ENCODE measurements at regions not wholly inside any gene's neighbourhood (a gene's known extent, or its start where the extent isn't known, plus 50 kb on each side); places are given as distances from the start of the nearest gene placed in this dataset.
"Not testable (repeated sequence)": the region's sequence is repeated elsewhere in the genome, so short reads cannot be mapped to it uniquely, and the experiment has no call there.

GRCh38 chr3:81998907-81999306 lies 237.5 kb upstream of the GBE1 start:
- DNase-seq: no peak

GRCh38 chr3:81998139-81998755 lies 236.8 kb upstream of the GBE1 start:
- DNase-seq: no peak

- no peak for DNase-seq
These were observed 235.9 kb upstream of the GBE1 start for GRCh38 chr3:81997390-81997789.

- DNase-seq: no peak
These were observed 233.9 kb upstream of the GBE1 start for GRCh38 chr3:81995329-81995728.

- no peak for DNase-seq
These were observed 228.3 kb upstream of the GBE1 start for GRCh38 chr3:81989758-81990157.

- DNase-seq: no peak
These were observed 227.8 kb upstream of the GBE1 start for GRCh38 chr3:81989274-81989673.

- not testable (repeated sequence) for DNase-seq
These were observed 226.0 kb upstream of the GBE1 start for GRCh38 chr3:81987412-81987811.

- no peak for DNase-seq
These were observed 224.7 kb upstream of the GBE1 start for GRCh38 chr3:81985996-81986723.

- DNase-seq: no peak
These were observed 221.9 kb upstream of the GBE1 start for GRCh38 chr3:81983382-81983781.

GRCh38 chr3:81980596-81981494 lies 219.4 kb upstream of the GBE1 start:
- DNase-seq: no peak

- no peak for DNase-seq
These were observed 213.3 kb upstream of the GBE1 start for GRCh38 chr3:81974751-81975150.

- DNase-seq: no peak
These were observed 207.2 kb upstream of the GBE1 start for GRCh38 chr3:81968658-81969057.

- DNase-seq: no peak
These were observed 205.9 kb upstream of the GBE1 start for GRCh38 chr3:81967393-81967792.

GRCh38 chr3:81965696-81966095 lies 204.3 kb upstream of the GBE1 start:
- no peak for DNase-seq

GRCh38 chr3:81962396-81962795 lies 201.0 kb upstream of the GBE1 start:
- DNase-seq: no peak

- no peak for DNase-seq
These were observed 197.7 kb upstream of the GBE1 start for GRCh38 chr3:81958972-81959640.

GRCh38 chr3:81955878-81956277 lies 194.4 kb upstream of the GBE1 start:
- DNase-seq: no peak

- DNase-seq: no peak
These were observed 191.7 kb upstream of the GBE1 start for GRCh38 chr3:81953111-81953510.

GRCh38 chr3:81952141-81952540 lies 190.7 kb upstream of the GBE1 start:
- no peak for DNase-seq

- no peak for DNase-seq
These were observed 190.2 kb upstream of the GBE1 start for GRCh38 chr3:81951636-81952035.

- DNase-seq: no peak
These were observed 189.7 kb upstream of the GBE1 start for GRCh38 chr3:81951106-81951505.

GRCh38 chr3:81947359-81947758 lies 185.9 kb upstream of the GBE1 start:
- DNase-seq: no peak

GRCh38 chr3:81938681-81939080 lies 177.2 kb upstream of the GBE1 start:
- no peak for DNase-seq

Measured in stimulated activated CD4-positive, alpha-beta T cell treated with anti-CD3 and anti-CD28 coated beads, Interleukin-4, amount 100 ng/mL, for 1 hour (primary cell).